ENCODE measurements at regions not wholly inside any gene's neighbourhood (a gene's known extent, or its start where the extent isn't known, plus 50 kb on each side); places are given as distances from the start of the nearest gene placed in this dataset.

- no peak overlapping the region for H3K4me3 ChIP-seq
- H3K27me3 ChIP-seq, result no peaks in the 10 kb centered on the region
- H3K27ac ChIP-seq, result no peak overlapping the region
- no peaks in the 10 kb centered on the region for H3K4me1 ChIP-seq (ENCODE audit: low read depth)
- H3K9me3 ChIP-seq (ENCODE audit: low read depth), result no peaks in the 10 kb centered on the region
- no peak for TF ChIP-seq CTCF (IDR thresholded peaks at IDR 0.05; ENCODE audit: low read depth, low read length)
- no peak for DNase-seq (ENCODE audit: low read depth in 1 of 2, low spot score in 1 of 2)
- H3K36me3 ChIP-seq, result no peaks in the 10 kb centered on the region
These were observed 509.4 kb upstream of the API5 start for GRCh38 chr11:42802201-42802899.

- Histone ChIP-seq H3K4me3 (no peak overlapping the region), H3K4me1 (ENCODE audit: low read depth) (no peaks in the 10 kb centered on the region), H3K27ac (no peak overlapping the region), H3K27me3 (no peaks in the 10 kb centered on the region), H3K36me3 (no peaks in the 10 kb centered on the region), H3K9me3 (ENCODE audit: low read depth) (no peaks in the 10 kb centered on the region)
- DNase-seq (ENCODE audit: low read depth in 1 of 2, low spot score in 1 of 2), result no peak
- TF ChIP-seq CTCF (IDR thresholded peaks at IDR 0.05; ENCODE audit: low read depth, low read length), result no peak
These were observed 505.6 kb upstream of the API5 start for GRCh38 chr11:42806191-42806590.

- TF ChIP-seq CTCF (IDR thresholded peaks at IDR 0.05; ENCODE audit: low read depth, low read length), result no peak
- no peak overlapping the region for H3K4me3 ChIP-seq
- H3K36me3 ChIP-seq, result no peaks in the 10 kb centered on the region
- H3K27ac ChIP-seq, result no peak overlapping the region
- no peaks in the 10 kb centered on the region for H3K4me1 ChIP-seq (ENCODE audit: low read depth)
- H3K9me3 ChIP-seq (ENCODE audit: low read depth), result no peaks in the 10 kb centered on the region
- no peak for DNase-seq (ENCODE audit: low read depth in 1 of 2, low spot score in 1 of 2)
- no peaks in the 10 kb centered on the region for H3K27me3 ChIP-seq
These were observed 499.4 kb upstream of the API5 start for GRCh38 chr11:42812361-42812760.

- H3K27me3 ChIP-seq, result no peaks in the 10 kb centered on the region
- DNase-seq (ENCODE audit: low read depth in 1 of 2, low spot score in 1 of 2), result no peak
- no peak overlapping the region for H3K4me3 ChIP-seq
- no peaks in the 10 kb centered on the region for H3K36me3 ChIP-seq
- no peaks in the 10 kb centered on the region for H3K9me3 ChIP-seq (ENCODE audit: low read depth)
- no peak for TF ChIP-seq CTCF (IDR thresholded peaks at IDR 0.05; ENCODE audit: low read depth, low read length)
- no peak overlapping the region for H3K27ac ChIP-seq
- no peaks in the 10 kb centered on the region for H3K4me1 ChIP-seq (ENCODE audit: low read depth)
These were observed 498.8 kb upstream of the API5 start for GRCh38 chr11:42812960-42813359.

GRCh38 chr11:42816471-42816870, 495.3 kb upstream of the API5 start:
- H3K27me3 ChIP-seq, result no peaks in the 10 kb centered on the region
- no peaks in the 10 kb centered on the region for H3K4me1 ChIP-seq (ENCODE audit: low read depth)
- no peak for DNase-seq (ENCODE audit: low read depth in 1 of 2, low spot score in 1 of 2)
- no peak for TF ChIP-seq CTCF (IDR thresholded peaks at IDR 0.05; ENCODE audit: low read depth, low read length)
- H3K4me3 ChIP-seq, result no peak overlapping the region
- H3K27ac ChIP-seq, result no peak overlapping the region
- H3K36me3 ChIP-seq, result no peaks in the 10 kb centered on the region
- H3K9me3 ChIP-seq (ENCODE audit: low read depth), result no peaks in the 10 kb centered on the region

Data from cardiac muscle cell (in vitro differentiated cells and primary cell).